ENCODE measurements at regions not wholly inside any gene's neighbourhood (a gene's known extent, or its start where the extent isn't known, plus 50 kb on each side); places are given as distances from the start of the nearest gene placed in this dataset.

DNA sequence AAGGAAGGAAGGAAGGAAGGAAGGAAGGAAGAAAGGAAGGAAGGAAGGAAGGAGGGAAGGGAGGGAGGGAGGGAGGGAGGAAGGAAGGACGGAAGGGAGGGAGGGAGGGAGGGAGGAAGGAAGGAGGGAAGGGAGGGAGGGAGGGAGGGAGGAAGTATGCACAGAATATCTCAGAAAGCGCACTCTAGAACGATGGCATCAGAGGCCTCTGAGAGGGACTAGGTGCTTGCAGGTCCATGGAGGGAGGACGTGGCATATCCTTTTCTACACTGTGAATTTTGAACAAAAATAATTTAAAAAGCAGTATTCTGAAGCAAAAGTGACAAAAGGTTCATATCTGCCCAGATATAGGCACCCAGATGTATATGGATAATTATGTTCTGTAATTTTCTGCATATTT lies 65.5 kb downstream of the SYF2 start:
- TF ChIP-seq, protein P1, sequence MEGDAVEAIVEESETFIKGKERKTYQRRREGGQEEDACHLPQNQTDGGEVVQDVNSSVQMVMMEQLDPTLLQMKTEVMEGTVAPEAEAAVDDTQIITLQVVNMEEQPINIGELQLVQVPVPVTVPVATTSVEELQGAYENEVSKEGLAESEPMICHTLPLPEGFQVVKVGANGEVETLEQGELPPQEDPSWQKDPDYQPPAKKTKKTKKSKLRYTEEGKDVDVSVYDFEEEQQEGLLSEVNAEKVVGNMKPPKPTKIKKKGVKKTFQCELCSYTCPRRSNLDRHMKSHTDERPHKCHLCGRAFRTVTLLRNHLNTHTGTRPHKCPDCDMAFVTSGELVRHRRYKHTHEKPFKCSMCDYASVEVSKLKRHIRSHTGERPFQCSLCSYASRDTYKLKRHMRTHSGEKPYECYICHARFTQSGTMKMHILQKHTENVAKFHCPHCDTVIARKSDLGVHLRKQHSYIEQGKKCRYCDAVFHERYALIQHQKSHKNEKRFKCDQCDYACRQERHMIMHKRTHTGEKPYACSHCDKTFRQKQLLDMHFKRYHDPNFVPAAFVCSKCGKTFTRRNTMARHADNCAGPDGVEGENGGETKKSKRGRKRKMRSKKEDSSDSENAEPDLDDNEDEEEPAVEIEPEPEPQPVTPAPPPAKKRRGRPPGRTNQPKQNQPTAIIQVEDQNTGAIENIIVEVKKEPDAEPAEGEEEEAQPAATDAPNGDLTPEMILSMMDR (IDR thresholded peaks at IDR 0.05): no peak
- TF ChIP-seq POLR2A (IDR thresholded peaks at IDR 0.05): no peak
